Islet precursor cell (in vitro differentiated cells): ENCODE measurements at regions not wholly inside any gene's neighbourhood (a gene's known extent, or its start where the extent isn't known, plus 50 kb on each side); places are given as distances from the start of the nearest gene placed in this dataset.
"Not testable (repeated sequence)": the region's sequence is repeated elsewhere in the genome, so short reads cannot be mapped to it uniquely, and the experiment has no call there.

Source experiments
- DNase-seq: peaks from one replicate; pipeline ENCODE4 v3.0.0-alpha.2; 2018

GRCh38 chr4:148852092-148852699 is 410.0 kb upstream of the NR3C2 start:
- DNase-seq: no peak

DNA sequence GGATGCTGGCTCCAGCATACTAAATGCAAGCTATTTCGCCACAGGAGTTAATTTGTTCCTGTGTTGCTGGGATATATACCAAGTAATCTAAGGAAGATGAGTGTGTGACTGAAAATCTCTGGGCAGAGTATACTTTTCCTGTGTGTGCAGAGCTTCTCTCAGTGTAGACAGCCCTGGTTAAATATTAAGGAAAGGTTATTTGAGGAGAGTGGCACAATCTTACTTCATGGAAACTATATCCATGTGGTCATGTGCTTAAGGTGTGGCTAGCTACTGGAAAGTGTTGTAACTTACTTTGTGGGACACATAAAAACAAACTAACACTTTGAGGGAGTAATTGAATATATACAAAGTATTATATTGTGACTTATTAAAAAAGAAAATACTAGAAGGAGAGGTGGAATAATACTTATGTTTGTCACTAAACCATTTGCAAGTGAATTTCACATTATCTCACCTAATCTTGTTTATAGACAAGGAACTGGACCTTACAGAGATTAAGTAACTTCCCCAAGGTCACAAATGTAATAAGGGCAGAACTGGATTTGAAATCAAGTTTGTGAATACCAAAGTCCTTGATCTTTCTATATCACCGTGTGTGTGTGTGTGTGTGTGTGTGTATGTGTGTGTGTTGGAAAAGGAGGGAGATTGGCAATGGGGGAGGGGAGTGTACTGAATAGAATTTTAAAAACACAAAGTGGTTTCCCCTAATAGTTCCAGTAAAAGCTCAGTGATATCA is 408.2 kb upstream of the NR3C2 start:
- no peak for DNase-seq

DNA sequence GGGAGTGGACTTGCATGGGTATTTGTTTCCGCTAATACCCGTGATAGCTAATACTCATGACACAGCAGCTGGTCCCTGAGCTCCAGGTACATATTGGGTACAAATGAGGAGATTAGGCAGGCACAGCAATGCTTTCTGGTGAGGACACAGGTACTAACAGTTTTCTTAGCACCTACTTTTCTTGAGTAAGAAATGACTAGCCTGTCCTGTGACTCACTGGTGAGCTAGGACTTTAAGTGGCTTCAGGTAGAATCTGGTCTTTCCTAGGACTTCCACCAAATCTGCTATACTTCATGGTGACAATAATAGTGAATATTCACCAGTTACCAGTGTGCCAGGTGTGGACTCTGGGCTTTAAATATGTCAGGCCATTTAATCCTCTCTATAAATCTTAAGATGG is 407.4 kb upstream of the NR3C2 start:
- DNase-seq: no peak

DNA sequence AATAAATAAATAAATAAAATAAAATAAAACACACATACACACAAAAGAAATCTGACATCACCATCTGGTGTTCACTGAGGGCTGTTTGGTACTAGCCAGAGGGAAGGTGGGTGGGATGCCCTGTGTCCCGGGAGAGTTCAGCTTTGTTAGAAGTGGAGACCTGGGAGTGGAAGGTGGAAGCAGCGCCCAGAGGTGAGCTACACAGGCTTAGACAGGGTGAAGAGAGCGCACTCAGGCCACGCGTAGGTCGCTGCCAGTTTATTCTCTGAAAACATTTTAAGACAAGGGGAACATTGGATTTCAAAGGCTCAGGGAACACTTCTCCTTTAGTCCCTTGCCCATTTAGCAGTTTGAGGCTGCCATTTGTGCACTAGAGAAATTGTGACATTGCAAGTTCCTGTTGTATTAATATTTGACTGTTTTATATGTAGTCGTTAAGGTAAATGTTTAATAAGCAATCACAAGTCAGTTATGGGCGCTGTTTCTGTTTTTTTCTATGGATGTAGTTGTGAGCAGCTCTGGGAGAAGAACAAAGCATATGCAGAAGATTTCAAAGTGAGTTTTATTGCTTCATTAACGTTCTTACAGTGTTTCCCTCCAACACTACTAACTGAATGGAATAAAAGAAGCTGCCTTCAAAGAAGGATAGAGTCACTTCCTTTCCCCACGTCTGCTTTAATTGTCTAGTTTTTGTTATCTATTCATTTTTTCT is 405.5 kb upstream of the NR3C2 start:
- DNase-seq: no peak

DNA sequence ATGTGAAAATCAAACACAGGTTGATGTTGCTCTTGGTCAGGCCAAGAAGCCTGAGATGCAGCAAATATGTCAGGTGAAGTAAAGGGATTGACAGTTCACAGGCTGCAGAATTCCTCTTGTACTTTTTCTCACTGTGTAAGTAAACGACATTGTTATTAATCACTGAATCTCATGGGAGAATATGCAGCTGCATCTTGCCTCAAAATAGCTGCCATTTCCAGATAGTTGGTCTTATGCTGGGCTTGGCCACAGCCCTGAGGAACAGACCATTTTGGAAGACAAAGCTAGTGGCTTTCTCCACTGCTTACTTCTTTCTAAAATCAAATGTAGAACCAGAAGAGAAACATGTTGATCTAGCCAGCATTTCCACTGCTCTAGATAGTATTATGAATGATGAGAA is 403.4 kb upstream of the NR3C2 start:
- DNase-seq: no peak

GRCh38 chr4:148843625-148844024 is 401.4 kb upstream of the NR3C2 start:
- DNase-seq: no peak

DNA sequence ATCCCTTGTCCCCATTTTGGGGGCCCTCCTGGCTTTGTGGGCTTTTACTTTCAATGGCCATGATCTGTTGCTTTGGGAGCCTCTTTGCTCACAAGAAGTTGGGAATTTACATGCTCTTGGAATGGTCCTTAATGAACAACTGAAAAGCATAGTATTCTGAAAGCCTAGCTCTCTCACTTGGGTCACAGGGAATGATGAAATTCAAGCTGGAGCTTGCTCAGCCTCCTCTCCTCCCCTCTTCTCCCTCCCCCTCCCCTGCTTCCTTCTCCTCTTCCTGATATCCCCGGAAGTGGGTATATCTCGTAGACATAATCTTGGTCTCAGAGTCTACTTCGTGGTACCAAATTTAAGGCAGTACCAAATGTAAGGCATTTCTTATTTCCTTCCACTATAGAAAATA is 400.6 kb upstream of the NR3C2 start:
- no peak for DNase-seq

DNA sequence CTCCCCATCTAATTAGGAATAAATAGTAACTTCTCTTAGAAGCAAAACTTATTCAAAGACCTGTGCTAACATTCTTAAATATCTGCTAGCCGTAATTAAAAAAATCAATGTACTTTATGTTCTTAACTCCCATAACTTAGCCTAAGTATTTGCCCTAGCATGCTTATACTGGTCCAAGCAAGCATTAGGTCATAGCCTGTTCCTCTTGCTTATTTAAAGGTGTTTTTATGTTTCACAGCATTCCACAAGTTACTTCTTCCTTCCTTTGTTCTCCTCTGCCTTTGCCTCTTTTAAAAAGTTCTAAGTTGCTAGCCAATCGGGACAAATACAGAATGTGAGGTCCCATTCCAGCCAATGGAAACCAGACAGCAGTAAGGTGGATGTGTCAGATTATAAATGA is 395.4 kb upstream of the NR3C2 start:
- not testable (repeated sequence) for DNase-seq

DNA sequence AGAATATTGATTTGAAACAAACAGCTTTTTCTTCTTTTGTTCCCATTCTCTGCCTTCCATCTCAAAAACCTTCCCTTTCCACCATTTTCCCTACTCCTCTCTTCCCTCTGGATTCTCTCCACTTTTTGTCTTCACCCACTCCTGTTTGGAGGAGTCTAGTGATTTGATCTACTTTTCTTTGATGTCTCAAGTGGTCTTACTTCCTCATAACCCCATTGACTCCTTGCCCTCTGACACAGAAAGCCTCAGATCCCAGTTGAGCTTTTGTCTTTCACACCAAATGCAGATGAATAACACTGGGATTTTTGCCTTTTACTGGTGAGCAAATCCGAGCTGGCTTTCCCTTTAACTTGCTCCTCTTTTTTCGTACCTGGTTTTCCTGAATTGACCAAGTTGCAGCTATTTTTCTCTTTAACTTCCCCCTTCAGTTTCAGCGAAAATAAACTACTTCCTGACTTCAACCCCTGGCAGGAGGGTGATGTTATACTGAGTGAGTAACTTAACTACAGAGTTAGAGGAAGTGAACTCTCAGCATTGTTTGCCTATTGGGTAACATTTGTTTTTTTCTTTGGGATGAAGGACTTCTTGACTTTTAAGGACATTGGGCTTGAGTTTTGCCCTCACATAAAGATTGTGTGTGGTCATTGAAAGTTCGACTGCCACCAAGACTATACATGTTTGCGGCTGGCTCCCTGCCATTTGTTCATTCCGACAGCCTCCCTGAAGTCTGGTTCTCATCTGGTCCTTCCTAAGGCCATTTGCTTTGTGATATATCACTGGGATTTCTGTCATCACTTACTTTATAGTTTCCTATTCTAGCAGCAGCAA is 392.8 kb upstream of the NR3C2 start:
- DNase-seq: no peak

- no peak for DNase-seq
These were observed 389.7 kb upstream of the NR3C2 start for GRCh38 chr4:148831945-148832344.

DNA sequence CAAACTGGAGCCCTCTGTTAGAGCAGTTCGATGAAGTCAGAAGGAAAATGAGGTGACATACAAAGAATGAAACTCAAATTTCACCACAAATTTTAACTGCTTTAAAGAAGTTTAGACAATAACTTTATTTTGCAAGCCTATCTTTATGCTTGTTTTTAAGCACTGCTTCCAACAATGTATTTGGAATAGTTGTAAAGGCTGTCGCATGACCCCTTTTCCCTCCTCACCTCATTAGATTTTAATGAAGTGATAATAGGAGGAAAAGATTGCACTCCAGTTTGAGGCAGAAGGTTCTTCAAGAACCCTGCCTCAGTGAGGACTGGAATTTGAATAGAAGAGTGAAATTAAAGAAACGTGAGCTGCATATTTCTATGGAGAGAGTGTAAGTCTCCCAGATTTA is 386.1 kb upstream of the NR3C2 start:
- no peak for DNase-seq

DNA sequence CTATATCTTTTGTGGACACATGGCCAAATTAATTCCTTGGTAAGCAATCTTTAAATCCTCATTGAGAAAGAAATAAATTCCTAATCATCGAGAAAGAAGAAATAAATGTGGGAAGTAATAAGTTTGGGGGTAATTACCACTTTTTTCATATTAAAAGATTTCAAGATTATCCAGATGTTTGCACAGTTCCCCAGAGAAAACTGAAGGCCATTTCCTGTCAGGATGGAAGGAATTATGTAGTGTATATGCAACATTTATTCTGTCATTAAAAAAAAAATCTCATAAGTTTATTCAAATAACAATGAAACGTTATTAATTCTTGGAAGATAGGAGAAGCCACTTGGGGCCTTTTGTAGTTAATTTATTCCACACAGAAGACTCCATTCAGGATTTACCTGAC is 385.6 kb upstream of the NR3C2 start:
- no peak for DNase-seq

DNA sequence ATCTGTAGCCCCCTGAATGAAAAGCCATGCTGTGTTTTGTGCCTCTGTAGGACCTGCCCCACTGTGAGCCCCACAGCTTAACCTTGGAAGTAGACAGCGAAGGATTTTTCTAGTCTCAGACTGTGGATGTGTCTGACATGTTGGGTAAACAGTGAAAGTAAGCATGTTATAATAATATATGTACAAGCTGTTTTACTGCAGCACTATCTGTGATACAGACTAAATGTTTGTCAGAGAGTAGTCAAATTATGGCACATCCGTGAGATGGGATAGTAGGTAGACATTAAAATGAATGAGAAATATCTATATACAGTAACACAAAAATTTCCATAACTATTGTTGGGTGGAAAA is 381.2 kb upstream of the NR3C2 start:
- DNase-seq: no peak

DNA sequence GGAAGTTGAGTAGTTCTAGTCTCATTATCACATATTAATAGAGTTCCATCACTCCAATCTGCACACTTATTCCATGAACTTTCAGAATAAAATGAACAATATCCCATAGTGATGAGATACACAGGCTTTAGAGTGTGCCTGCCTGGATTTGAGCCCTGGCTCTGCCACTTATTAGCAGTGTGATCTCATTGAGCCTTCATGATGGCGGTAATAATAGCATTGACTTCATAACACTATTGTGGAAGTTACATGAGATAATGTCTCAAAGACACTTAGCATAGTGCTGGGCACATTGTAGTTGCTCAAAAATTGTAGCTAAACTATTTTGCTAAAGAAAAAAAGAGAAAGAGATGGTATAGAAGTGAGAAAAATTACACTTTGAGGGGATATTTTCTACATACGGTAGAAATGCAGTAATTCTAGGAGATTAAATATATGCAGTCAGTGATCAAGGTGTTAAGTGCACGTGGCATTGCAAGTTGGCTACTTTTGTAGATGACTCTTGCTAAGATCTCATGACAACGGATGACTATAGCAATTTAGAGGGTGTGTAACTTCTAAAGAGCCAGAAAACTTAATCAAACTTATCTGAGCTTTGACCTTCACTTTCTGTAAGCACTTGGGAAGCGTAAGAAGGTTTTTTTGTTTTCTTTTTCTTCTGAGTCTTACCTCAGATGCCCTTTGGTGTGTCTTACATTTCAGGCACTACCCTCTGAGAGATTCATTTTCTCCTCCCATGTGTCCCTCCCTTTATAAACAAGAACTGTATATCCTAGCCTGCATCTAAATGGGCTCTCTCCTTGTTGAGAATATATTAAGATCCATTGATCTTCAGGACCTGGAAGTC is 380.6 kb upstream of the NR3C2 start:
- no peak for DNase-seq

- DNase-seq: no peak
These were observed 371.8 kb upstream of the NR3C2 start for GRCh38 chr4:148814030-148814429.

DNA sequence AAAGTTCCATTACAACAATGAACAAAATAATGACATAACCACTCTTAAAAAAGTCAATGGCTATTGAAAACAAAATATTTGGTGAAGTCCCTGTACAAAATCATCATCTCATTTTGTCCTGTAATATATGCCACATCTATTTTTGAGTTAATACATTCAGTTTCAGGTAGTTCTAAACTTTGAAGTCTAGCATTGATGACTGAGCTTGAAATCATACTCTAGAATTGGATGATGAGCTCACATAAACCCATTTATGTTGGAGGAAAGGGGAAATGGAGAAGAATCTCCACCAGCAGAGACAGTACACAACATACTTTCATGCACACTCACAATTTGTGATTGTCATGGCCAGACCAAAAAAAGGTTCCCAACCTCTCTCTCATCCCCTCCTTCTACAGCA is 371.1 kb upstream of the NR3C2 start:
- no peak for DNase-seq

- DNase-seq: no peak
These were observed 369.9 kb upstream of the NR3C2 start for GRCh38 chr4:148812101-148812500.

DNA sequence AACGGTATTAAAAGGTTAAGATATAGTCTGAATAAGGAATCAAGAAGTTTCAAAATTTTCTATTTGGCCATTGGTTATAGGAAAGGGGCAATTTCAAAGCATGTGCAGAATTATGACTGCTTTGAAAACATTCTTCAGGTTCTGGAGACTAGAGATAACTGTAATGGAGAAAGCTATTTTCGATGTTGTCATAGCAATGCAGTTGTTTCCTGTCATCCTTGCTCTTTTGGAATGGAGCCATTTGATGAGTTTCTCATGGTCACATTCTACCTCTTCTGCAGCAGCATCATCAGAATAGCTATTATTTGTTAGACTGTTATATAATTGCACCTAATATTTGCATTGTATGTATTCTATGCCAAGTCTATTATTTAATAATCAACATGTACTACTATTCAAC is 368.2 kb upstream of the NR3C2 start:
- no peak for DNase-seq

DNA sequence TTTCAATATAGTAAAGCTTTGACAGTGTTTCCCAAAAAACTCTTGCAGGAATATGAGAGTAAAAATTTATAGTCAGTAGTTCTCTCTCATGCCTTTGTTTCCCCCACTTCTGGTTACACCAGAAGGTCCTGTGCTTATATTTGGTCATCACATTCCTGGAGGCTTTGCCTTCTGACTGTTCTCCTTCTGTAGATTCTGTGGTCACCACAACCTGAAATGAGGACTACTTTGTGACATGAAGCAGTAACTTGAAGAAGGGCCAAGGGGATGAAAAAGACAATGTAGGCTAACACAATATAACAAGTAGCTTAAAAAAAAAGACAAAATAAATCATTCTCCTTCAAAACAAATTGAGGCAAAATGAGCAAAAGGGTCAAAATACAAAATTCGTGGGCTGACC is 366.2 kb upstream of the NR3C2 start:
- no peak for DNase-seq

GRCh38 chr4:148800940-148801339 is 358.7 kb upstream of the NR3C2 start:
- no peak for DNase-seq

DNA sequence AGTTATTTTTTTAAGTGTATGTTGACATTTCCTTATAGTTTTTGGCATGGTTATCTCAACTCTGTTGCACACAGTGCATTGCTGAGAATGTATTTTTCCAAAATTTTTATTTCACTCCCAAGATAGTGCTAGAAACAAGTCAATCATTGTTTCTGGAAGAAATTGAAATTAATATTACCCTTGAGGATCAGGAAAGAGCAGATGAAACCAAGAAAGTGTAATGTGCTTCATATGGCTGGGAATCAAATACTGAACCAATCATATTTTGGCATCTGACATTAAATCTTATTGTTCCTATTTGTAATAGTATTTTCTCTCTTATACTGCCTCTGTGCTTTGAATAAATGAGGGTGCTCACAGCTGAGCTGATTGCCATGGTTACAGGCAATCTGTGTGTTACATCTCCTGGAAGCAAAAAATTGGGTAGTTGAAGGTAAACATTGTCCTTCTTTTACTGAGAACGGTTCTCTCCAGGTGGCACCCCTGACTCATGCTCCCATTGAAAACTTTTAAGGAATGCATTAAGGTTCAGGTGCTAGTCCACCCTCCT is 358.2 kb upstream of the NR3C2 start:
- no peak for DNase-seq

DNA sequence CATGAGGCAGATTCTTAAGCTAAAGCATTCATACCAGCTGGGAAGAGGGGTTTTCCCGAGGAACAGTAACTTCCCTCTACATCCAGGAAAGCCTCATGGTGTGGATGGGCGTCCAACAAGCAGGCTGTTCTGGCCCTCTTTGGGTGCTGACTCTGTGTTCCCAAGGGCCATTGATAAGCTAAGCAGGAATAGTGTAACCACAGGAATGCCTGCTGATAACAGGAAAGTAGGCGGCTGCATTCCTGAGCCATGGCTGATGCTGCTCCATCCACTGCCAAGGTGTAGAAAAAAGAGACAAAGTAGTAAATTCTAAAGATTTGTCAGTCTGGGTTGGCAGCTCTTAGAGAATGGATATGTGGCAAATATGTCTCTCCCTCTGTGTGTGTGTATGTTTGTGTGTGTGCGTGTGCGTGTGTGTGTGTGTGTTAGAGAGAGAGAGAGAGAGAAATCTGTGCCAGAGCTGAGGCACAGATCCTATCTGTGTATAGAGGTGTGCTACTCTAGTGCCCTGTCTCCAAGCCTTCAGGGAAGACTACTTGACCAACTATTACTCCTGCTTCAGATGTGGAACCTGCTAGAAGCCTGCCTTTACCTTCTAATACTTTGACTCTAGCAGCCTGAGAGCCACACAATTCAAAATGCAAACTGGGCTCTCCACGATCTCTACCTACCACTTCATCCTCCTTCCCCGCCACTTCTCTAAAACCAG is 353.1 kb upstream of the NR3C2 start:
- peak; percentile 93 for DNase-seq
